RWPE1 (cell line): ENCODE measurements at regions not wholly inside any gene's neighbourhood (a gene's known extent, or its start where the extent isn't known, plus 50 kb on each side); places are given as distances from the start of the nearest gene placed in this dataset.

Source experiments
- CTCF ChIA-PET: fragments of 350-600 bp; sonication (Branson Sonifier 250); formaldehyde crosslinking; extraction: SDS; loops from one replicate; lab custom pipeline; 2021; lab: Yijun Ruan, JAX
- POLR2A ChIA-PET: fragments of 400-600 bp; formaldehyde crosslinking; extraction: SDS; loops from one replicate; lab custom pipeline; 2020; ENCODE audit warnings: antibody characterized with exemption; ENCODE audit not compliant: low non-redundant PET; lab: Yijun Ruan, JAX
- DNase-seq: peaks from one replicate; pipeline ENCODE4 v3.0.0; 2012; ENCODE audit warnings: low spot score
- H3K27ac ChIP-seq: fragments of 450-650 bp; 2 replicates; pipeline ENCODE4 v1.5.1; 2017
- TF ChIP-seq, protein P1 (sequence below): fragments of 450-650 bp; conservative IDR thresholded peaks from 2 replicates; pipeline ENCODE4 v1.5.1; 2017; ENCODE audit warnings: low read depth, mild to moderate bottlenecking

DNA sequence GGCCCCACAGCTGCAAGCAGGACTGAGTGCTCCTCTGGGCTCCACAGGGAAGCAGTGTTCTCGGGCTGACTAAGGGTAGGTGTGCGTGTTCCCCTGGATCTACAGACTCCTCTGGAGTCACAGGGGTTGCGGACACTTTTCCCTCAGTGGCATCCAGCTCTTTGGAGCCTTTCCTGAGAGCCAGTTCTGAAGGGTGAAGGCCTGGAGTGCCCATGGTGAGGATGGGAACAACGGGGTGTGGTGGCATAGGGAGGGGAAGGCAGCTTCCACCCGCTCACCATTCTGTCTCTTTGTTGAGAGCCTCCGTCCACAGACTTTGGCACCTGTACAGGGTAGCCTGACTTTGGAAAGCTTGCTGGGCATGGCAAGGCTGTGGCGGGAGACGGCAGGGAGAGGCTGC, 104.1 kb upstream of the PCBD1 start:
- TF ChIP-seq, protein P1, sequence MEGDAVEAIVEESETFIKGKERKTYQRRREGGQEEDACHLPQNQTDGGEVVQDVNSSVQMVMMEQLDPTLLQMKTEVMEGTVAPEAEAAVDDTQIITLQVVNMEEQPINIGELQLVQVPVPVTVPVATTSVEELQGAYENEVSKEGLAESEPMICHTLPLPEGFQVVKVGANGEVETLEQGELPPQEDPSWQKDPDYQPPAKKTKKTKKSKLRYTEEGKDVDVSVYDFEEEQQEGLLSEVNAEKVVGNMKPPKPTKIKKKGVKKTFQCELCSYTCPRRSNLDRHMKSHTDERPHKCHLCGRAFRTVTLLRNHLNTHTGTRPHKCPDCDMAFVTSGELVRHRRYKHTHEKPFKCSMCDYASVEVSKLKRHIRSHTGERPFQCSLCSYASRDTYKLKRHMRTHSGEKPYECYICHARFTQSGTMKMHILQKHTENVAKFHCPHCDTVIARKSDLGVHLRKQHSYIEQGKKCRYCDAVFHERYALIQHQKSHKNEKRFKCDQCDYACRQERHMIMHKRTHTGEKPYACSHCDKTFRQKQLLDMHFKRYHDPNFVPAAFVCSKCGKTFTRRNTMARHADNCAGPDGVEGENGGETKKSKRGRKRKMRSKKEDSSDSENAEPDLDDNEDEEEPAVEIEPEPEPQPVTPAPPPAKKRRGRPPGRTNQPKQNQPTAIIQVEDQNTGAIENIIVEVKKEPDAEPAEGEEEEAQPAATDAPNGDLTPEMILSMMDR: no peak
- CTCF ChIA-PET: no interaction called here

DNA sequence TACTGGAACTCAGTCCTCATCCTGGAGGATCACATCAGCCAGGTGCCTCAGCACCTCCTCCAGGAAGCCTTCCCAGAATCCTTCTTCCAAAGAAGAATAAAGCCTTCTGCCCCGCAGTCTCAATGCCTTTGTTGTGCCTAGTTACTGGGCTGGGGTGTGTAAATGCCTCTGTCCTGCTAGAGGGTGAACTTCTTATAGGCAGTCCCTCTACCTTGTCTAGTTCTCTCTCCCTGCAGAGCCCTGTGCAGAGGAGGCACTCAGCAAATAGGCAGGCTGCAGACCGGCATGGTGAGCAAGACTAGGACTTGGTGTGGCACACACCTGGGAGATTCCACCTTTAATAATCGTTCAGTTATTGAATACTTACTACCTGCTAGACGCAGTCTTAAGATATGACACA, 104.7 kb upstream of the PCBD1 start:
- POLR2A ChIA-PET: no interaction called here
- H3K27ac ChIP-seq: no peak overlapping the region
- CTCF ChIA-PET: no interaction called here
- TF ChIP-seq, protein P1: no peak
- DNase-seq: no peak

More for the DNA sequence above, 104.1 kb upstream of the PCBD1 start:
- no peak for DNase-seq
- H3K27ac ChIP-seq: no peak overlapping the region
- POLR2A ChIA-PET: no interaction called here

DNA sequence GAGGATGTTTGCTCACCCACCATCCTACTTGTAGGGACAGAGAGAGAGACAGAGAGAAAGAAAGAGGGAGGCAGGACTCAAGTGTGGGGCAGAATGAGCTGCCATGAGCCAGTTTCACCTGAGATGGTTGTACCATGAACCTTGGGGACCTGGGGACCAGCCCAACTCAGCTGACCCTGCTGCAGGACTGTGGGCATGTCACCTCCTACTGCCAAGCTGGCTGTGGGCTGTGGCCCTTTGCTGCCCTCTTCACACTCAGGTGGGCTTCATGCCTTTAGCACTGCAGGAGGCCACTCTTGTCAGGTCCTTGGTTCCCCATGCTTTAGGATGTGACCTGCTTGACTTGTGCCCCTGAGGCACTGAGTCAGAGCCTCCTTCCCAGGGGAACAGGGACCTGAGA, 108.2 kb upstream of the PCBD1 start:
- no peak for DNase-seq
- no peak overlapping the region for H3K27ac ChIP-seq
- TF ChIP-seq, protein P1: no peak
- ChIA-PET POLR2A (no interaction called here), CTCF (interaction anchor here (1.2 kb wide), 1 partner anchor 212 kb away, joined by 4 read pairs; no protein-coding TSS in a partner anchor)

DNA sequence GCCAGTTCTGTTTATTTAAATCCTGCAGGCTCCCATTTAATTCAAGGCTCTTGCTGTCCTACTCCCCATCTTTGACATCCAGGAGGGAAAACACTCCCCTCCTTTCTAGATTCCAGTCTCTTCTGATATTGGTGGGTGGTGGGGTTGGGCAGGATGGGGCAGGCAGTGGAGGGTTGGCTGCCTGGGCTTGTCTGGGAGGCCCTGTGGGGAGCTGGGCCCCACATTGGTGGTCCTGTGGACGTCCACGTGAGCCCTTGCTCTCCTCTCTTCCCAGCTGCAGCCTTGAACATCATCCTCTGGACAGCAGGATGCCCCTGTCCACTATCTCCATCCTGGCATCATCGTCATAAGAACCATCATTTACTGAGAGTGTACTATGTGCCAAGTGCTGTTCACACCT, 108.9 kb upstream of the PCBD1 start:
- TF ChIP-seq, protein P1: no peak
- ChIA-PET POLR2A (no interaction called here), CTCF (interaction anchor here (0.7 kb wide), 1 partner anchor 24 kb away, joined by 3 read pairs; no protein-coding TSS in a partner anchor)
- no peak for DNase-seq
- H3K27ac ChIP-seq: no peak overlapping the region

DNA sequence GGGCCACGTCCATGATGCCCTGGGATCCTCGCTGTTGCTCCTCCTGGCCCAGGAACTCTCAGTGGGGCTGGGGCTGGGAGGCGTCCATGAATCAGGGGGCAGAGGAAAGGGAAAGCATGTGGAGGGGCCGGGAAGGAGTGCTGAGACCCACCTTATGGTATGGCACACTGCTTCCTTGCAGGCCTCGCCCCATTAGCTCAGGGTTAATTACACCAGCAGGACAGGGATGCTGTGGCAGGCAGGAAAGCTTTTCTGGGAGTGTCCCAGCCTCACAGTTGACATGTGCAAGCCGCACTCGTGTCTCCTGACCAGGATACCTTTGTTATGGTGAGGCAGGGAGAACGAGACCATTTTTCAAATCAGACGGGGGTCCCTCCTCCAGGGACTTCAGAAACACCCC, 109.7 kb upstream of the PCBD1 start:
- no peak for DNase-seq
- TF ChIP-seq, protein P1: no peak
- CTCF ChIA-PET: interaction anchor here (0.7 kb wide), 1 partner anchor 23 kb away, joined by 3 read pairs; no protein-coding TSS in a partner anchor
- H3K27ac ChIP-seq: no peak overlapping the region
- POLR2A ChIA-PET: no interaction called here

DNA sequence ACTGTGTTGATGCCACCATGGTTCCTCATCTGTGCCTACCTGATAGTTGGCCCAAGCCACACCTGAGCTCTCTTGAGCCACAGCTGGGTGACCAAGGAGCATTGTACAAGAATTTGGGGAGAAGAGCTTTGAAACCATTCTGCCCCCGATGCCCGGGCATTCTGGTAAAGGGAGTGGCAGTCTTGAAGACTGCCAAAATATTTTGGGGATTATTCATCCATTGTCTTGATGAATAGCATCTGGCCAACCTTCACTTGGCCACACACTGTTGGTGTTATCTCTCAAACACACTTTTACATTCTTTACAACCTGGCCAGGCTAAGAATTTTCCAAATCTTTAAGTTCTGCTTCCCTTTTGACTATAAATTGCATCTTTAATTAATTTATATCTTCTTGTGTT, 113.1 kb upstream of the PCBD1 start:
- peak; percentile 41 for DNase-seq
- H3K27ac ChIP-seq: no peak overlapping the region
- ChIA-PET CTCF (no interaction called here), POLR2A (no interaction called here)
- TF ChIP-seq, protein P1: no peak
